HS-5 (cell line): ENCODE measurements at regions not wholly inside any gene's neighbourhood (a gene's known extent, or its start where the extent isn't known, plus 50 kb on each side); places are given as distances from the start of the nearest gene placed in this dataset.
"Not testable (repeated sequence)": the region's sequence is repeated elsewhere in the genome, so short reads cannot be mapped to it uniquely, and the experiment has no call there.

Experiments
- DNase-seq: peaks from one replicate; pipeline ENCODE4 v3.0.0-alpha.2; 2012; ENCODE audit warnings: low read depth

DNA sequence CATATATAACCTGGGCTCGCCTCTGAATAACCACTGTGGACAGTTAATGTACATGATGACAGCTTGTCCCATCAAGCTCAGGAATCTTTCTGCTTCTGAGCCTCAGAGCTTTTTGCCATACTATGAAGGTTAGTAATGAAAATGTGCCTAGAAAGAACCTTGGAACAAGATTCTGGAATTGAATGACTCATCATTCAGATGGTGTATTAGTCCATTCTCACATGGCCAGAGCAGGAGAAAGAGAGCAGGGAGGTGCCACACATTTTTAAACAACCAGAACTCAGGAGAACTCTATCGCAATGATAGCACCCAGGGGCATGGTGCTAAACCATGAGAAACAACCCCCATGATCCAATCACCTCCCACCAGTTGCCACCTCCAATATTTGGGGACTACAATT lies 542.1 kb downstream of the PRR16 start:
- peak; percentile 2 for DNase-seq

- no peak for DNase-seq
Measured at GRCh38 chr5:121008041-121008440, 543.9 kb downstream of the PRR16 start.

- DNase-seq: no peak
Measured at GRCh38 chr5:121009058-121009457, 545.0 kb downstream of the PRR16 start.

- no peak for DNase-seq
Measured at GRCh38 chr5:121018004-121018403, 553.9 kb downstream of the PRR16 start.

GRCh38 chr5:121019106-121019505 lies 555.0 kb downstream of the PRR16 start:
- no peak for DNase-seq

DNA sequence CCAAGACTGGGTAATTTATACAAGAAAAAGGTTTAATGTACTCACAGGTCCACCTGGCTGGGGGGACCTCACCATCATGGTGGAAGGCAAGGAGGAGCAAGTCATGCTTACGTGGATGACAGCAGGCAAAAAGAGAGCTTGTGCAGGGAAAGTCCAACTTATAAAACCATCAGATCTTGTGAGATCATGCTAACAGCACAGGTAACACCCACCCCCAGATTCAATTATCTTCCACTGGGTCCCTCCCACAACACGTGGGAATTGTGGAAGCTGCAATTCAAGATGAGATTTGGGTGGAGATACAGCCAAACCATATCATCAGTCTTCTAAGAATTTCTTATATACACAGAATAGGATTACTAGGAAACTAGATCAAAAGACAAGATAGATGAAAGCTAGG lies 555.6 kb downstream of the PRR16 start:
- DNase-seq: no peak

DNA sequence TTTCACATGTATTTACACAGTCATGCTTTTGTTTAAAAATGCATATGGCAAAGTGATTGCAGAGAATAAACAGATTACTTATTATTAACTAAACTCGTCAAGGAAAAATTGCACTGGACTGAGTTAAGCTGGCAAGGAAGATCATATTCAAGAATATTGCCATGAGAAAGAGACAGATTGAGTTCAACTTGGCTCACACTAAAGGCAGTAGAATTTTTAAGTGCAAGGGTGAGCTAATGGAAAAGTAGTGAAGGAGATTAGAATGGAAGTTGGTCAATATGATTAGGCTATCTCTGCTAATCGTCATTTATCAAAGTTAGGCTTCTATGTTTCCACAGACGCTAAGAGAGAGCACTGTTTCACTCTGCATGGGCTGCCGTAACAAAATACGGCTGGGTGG lies 557.6 kb downstream of the PRR16 start:
- no peak for DNase-seq

DNA sequence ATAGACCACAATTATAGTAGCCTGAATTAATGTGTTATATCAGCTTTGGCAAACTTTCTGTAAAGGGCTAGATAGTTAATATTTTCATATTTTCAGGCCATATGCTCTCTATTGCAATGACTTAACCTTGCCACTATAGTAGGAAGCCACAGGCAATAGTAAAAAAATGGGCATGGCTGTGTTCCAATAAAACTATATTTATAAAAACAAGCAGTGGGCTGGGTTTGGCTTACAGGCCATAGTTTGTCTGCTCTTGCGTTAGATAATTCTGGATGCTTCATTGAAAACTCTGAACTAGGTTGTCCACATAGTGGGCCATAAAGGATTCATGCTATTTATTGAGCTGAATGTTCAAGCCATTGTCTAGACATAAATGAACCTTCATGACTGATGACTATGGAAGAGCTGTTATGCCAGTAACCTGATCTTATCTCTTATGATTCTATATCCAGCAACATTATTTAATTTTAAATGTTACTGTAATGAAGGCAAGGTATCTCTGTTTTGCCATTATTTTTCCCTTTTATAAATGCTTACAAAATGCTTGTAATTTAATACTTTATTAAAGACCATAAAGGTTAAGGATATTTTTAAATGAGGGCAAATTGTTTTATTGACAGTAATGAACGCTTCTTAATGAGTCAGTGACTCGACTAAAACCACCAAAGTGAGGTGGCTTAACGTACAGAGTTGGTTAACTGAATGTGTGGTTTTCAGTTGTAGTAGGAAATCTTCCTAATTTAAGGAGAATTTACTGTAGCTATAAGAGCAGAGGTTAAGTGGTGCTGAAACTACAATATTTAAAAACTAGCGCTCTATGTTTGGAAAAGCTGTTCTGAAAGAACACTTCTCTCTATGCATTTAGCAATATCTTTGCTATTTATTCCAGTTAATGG lies 560.6 kb downstream of the PRR16 start:
- no peak for DNase-seq

DNA sequence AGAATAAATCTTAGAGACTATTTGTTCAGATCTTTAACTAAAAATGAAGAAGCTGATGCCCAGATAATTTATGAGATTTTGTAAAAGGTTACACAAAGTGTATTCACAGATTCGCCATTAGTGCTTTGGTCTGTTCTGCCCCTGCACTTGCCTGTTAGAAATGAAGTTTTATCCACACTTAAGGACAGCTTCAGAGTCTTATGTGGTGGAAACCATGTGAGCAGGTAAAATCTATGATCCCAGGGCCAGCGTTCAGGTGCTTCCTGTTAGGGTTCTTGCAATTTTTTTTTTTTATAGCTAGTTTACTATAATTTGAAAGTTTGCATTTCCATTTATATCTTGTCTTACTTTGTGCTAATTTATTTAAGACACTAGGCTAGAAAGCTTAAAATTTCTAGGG lies 561.6 kb downstream of the PRR16 start:
- DNase-seq: no peak

DNA sequence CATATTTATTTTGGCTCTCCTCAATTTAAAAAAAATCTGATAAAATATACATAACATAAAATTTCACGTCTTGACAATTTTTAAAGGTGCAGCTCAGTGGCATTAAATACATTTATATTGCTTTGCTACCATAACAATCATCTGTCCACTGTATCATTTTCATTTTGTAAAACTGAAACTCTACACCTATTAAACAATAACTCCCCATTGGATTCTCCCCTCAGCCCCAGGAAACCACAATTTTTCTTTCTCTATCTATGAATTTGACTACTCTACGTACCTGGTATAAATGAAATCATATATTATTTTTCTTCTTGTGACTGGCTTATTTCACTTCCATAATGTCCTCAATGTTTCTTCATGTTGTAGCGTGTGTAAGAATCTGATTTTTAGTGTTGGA lies 563.5 kb downstream of the PRR16 start:
- DNase-seq: no peak

DNA sequence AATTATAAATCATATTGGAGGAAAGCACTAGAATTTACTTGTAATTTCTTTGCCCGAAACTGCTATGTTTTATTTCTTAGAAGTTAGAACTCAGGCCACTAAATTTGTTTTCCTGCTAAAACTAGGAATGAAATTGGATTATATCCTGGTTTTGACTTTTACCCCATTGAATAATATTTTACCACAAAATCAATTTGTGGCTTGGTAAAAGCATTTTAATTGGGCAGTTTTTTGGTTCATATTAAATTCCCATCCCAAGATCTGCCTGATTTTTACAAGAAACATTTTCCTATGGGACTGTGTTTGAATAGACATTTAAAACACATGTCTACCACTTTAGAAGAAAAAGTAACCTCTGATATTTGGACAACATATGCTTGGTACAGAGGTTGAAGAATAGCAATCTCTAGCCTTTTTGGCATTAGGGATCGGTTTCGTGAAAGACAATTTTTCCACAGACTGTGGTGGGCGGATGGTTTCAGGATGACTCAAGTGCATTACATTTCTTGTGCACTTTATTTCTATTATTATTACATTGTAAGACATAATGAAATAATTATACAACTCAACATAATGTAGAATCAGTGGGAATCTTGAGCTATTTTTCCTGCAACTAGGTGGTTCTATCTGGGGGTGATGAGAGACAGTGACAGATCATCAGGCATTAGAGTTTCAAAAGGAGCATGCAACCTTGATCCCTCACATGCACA lies 565.6 kb downstream of the PRR16 start:
- DNase-seq: no peak

- no peak for DNase-seq
Measured at GRCh38 chr5:121031491-121031890, 567.4 kb downstream of the PRR16 start.

- DNase-seq: no peak
Measured at GRCh38 chr5:121033334-121033733, 569.2 kb downstream of the PRR16 start.

- no peak for DNase-seq
Measured at GRCh38 chr5:121038438-121038837, 574.3 kb downstream of the PRR16 start.

- no peak for DNase-seq
Measured at GRCh38 chr5:121049971-121050370, 585.9 kb downstream of the PRR16 start.

GRCh38 chr5:121053055-121053985 lies 589.2 kb downstream of the PRR16 start:
- no peak for DNase-seq

- DNase-seq: no peak
Measured at GRCh38 chr5:121055586-121055985, 591.5 kb downstream of the PRR16 start.

DNA sequence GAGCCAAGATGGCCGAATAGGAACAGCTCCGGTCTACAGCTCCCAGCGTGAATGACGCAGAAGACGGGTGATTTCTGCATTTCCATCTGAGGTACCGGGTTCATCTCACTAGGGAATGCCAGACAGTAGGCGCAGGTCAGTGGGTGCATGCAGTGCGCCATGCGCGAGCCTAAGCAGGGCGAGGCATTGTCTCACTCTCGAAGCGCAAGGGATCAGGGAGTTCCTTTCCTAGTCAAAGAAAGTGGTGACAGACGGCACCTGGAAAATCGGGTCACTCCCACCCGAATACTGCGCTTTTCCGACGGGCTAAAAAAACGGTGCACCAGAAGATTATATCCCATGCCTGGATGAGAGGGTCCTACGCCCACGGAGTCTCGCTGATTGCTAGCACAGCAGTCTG lies 600.1 kb downstream of the PRR16 start:
- DNase-seq: not testable (repeated sequence)

GRCh38 chr5:121086671-121087070 lies 622.6 kb downstream of the PRR16 start:
- DNase-seq: no peak

DNA sequence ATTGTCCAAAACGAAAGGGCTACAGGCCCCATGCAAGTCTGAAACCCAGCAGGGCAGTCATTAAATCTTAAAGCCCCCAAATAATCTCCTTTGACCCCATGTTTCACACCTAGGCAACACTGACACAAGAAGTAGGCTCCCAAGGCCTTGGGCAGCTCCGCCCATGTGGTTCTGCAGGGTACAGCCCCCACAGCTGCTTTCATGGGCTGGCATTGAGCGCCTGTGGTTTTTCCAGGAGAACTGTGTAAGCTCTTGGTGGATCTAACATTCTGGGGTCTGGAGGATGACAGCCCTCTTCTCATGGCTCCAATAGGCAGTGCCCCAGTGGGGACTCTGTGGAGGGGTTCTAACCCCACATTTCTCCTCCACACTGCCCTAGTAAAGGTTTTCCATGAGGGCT lies 623.5 kb downstream of the PRR16 start:
- DNase-seq: no peak

DNA sequence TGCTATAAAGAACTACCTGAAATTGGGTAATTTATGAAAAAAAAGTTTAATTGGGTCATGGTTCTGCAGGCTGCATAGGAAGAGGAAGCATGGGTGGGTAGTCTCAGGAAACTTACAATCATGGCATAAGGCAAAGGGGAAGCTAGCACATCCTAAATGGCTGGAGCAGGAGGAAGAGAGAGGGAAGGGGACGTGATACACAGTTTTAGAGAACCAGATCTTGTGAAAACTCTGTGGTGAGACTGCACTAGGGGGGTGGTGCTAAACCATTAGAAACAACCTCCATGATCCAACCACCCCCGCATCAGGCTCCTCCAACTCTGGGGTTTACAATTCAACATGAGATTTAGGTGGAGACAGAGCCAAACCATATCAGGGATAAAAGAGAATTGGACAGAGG lies 624.2 kb downstream of the PRR16 start:
- no peak for DNase-seq

- no peak for DNase-seq
Measured at GRCh38 chr5:121090822-121091221, 626.7 kb downstream of the PRR16 start.
